GOT3 (cell line): ENCODE measurements at regions not wholly inside any gene's neighbourhood (a gene's known extent, or its start where the extent isn't known, plus 50 kb on each side); places are given as distances from the start of the nearest gene placed in this dataset.
"Not testable (repeated sequence)": the region's sequence is repeated elsewhere in the genome, so short reads cannot be mapped to it uniquely, and the experiment has no call there.

Source experiments
- DNase-seq: peaks from one replicate; lab custom pipeline; 2025; ENCODE audit warnings: mixed read lengths; lab: John Stamatoyannopoulos, UW

DNA sequence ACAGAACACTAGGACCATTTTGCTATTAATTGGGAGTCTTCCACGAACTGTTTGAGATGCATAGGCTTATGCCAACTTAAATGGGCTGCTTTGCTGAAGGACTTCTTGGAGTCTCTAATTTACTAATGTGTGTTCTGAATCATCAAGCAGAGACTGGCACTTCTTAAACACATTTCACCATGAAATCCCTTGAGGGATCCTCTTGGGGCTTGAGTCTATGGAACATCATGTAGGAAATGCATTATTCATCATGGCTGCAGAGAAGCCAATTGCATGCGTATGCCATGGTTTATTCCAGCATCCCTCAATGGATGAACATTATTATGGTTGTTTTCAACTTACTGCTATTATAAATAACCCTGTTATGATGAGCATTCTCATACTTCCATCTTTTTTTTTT, 73.4 kb downstream of the FGD2 start:
- no peak for DNase-seq

DNA sequence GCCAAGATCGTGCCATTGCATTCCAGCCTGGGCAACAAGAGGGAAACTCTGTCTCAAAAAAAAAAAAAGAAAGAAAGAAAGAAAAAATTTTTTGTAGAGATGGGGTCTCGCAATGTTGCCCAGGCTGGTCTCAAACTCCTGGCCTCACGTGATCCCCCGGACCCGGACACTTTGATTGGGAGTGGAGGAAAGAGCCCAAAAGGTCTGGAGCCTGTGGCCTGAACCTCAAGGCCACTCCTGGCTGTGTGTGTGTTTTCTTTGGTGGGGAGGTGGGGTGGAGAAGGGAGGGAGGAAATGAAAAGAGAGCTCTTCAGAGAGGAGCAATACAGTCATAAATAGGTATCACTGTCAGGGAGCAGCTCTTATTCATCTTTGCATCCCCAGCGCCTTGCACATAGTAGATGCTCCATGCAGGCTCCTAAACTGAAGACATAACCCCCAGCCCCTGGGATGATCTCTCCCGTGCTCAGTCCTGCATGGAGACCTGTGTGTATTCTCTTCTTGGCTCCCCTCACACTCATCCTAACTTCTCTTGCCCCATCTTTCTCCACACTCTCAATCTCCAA, 75.7 kb downstream of the FGD2 start:
- DNase-seq, result no peak

DNA sequence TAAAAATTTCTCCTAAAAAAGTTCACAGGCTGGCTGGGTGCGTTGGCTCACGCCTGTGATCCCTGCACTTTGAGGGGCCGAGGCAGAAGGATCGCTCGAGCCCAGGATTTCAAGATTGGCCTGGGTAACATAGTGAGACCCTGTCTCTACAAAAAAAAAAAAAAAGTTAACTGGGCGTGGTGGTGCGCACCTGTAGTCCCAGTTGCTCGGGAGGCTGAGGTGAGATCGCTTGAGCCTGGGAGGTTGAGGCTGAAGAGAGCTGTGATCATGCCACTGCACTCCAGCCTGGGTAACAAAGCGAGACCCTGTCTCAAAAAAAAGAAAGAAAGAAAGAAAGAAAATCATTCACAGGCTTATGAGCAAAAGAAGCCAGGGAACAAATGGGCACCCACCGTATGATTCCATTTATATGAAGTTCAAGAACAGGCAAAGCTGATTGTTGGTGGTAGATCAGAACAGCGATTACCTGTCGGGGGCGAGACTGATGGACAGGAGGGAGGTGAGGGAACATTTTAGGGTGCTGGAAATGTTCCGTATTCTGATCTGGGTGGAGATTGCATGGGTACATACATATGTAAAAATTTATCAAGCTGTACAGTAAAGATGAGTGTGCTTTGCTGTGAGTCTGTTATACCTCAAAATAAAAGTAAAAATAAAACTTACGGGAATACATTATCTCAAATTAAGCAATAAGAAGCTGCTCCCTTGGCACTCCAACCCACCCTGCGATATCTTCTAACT, 77.1 kb downstream of the FGD2 start:
- no peak for DNase-seq

DNA sequence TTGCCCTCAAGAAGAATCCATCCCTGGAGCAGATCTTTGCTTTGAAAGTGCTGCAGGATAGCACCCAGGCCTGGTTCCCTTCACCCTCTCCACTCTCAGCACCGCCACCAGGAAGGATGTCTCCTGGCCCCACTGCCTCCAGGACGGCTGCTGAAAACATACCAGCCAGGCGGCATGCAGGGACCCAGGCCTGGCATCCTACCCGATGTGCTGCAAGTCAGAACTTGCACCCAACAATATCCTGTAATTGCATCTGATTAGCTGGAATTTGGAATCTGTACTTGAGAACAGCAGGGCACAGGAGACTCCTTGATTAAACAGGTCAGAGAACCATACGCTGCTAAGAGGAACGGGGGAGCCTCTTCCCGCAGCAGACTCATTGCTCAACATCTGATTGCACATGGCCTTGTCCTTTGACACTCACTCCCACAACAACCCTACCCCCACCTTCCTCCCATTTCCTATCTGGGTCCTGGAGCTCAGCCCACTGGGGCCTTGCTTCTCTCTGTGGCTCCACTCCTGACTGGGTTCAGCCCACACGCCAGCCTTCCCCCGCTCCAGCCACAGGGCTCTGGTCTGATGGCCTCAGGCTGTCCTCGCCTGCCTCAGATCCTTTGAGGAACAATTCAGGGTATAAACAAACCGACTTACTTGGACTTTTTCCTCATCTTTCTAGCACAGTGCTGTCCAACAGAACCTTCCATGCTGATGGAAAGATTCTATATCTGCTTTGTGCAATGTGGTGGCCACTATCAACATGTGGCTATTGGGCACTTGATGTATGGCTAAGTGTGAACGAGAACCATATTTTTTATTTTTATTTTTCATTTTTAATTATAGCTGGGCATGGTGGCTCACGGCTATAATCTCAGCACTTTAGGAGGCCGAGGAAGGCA, 78.0 kb downstream of the FGD2 start:
- no peak for DNase-seq

DNA sequence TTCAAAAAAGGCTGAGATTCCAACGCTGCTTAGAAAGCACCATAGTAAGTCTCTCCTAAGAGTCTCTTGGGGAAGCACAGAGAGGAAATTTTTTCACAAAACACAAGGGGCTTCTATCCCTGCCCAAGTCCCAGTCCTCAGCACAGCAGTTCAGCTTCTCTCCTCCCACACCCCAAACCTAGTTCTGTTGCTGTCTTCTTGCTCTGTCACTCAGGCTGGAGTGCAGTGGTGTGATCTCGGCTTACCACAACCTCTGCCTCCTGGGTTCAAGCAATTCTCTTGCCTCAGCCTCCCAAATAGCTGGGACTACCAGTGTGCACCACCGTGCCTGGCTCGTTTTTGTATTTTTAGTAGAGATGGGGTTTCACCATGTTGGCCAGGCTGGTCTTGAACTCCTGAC, 79.2 kb downstream of the FGD2 start:
- not testable (repeated sequence) for DNase-seq

DNA sequence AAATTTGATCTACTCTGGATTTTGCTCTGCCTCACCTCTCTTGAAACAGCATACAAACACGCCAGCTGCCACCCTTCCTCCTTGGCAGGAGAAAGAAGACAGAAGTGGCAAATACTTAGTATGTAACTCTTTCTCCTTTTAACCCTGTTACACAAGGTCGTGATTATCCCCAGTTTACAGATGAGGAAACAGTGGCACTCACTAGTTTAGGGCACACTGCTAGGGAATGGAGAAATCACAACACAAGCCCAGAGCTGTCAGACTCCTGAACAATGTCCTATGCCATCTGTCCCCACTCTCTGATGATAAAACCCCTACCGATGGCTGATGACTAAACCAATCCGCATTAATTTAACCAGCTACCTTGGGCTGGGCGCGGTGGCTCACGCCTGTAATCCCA, 79.7 kb downstream of the FGD2 start:
- no peak for DNase-seq

DNA sequence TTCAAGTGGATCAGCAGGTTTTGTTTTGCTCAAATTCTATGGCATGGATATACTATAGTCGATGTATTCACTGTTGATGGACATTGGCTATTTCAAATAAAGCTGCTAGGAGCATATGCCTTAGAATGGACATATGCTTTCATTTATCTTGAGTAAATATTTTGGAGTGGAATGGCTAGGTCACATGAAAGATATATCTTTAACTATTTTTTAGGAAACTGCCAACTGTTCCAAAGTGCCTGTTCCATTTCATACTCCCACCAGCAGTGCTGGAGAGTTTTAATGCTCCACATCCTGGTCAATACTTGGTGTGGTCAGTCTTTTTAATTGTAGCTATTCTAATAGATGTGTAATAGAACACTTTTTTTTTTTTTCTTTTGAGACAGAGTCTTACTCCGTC, 81.1 kb upstream of the PIM1 start:
- no peak for DNase-seq

DNA sequence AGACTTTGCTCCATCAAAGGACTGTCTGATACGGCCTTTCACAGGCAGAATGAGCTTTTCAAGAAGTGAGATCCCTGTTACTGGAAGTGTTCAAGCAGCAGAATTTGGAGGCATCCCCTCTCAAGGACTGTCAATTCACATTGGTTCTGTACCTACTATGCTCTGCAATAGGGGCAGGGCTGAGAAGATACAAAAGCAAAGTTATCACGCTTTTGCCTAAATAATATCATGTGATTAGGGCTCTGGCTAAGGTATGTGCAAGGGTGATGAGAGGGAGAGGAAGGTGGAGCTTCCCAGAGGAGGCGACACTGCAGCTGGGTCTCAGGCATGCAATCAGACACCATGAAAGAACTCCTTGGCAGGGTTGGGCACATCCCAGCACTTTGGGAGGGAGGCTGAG, 80.2 kb upstream of the PIM1 start:
- no peak for DNase-seq

DNA sequence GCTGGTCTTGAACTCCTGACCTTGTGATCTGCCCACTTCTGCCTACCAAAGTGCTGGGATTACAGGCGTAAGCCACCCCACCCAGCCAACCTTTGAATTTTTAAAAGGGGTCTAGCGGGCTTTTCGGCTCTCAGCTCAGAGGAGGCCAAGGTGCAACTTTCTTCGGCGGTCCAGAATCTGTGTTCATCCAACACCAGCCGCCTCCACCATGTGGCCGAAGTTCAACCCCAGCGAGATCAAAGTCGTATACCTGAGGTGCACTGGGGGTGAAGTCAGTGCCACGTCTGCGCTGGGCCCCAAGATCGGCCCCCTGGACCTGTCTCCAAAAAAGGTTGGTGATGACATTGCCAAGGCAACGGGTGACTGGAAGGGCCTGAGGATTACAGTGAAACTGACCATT, 78.8 kb upstream of the PIM1 start:
- DNase-seq, result not testable (repeated sequence)

DNA sequence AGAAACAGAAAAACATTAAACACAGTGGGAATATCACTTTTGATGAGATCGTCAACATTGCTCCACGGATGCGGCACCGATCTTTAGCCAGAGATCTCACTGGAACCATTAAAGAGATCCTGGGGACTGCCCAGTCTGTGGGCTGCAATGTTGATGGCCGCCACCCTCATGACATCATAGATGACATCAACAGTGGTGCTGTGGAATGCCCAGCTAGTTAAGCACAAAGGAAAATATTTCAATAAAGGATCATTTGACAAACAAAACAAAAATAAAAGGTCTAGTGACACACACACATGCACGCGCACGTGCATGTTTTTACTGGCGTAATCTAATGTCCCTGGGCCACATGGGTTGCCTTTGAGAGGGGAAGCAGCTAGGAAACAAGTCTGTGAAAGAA, 78.4 kb upstream of the PIM1 start:
- not testable (repeated sequence) for DNase-seq

DNA sequence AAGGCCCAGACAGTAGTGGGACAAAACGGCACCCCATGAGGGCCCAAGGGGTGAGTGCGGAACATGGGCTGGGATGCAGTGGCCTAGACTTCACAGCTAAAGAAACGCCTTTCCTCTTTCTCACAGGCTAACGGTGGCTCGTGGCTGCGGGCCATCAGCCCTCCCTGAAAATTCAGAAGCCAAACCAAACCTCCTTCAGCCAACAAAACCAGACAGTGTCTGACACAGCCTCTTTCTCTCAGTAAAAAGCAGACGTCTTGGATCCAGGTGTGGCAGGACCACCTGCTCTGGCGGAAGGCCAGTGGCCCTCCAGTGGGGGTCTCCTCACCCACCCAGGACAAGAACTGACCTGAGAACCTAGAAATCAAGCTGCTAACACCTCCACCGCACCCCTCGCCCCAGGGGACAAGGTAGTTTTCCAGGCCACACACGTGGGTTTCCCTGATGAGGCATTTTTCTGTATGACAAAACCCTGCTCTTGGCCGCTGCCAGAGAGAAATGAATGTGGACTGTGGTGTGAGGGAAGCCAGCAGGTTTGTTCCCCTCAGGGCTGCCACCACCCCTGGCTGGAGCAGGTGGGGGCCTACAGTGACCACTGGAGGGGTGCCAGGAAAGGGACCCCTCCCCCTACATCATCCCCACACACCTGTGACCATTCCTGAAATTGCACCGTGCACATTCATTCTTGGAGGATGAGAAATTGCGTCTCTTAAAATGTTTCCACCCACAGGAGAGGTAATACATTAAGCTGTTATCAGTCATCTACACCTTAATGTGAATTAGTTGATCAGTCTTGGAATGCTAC, 76.8 kb upstream of the PIM1 start:
- no peak for DNase-seq

DNA sequence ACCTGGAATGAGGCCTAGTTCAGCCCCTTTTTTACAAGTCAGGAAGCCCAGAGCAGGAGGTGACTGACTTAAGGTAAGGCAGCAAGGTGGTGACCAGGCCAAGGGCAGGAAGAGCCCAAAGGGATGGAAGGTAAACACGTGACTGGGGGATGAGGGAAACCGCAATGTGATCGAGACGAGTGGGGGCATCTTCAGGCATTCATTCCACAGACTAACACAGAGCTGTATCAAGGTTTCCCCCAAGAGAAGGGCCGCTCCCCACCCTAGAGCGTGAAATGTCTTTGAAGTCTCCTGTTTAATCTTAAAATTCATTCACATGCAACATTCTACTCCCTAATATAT, 76.3 kb upstream of the PIM1 start:
- no peak for DNase-seq

DNA sequence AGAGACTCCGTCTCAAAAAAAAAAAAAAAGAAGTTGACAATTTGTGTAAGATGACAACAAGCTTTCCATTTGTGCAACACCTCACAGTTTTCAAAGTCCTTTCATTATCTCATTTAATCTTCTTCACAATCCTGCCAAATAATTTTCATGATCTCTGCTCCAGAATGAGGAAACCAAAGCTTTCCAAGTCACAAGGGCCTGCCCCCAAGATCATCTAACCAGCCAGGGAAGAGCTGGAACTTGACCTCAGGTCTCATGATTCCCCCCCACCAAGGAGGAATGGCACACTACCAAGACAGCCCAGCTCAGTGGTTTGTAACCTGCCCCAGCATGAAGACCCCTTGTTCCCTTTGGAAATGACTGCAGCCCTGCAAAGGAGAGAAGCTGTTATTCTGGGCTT, 74.0 kb upstream of the PIM1 start:
- no peak for DNase-seq

DNA sequence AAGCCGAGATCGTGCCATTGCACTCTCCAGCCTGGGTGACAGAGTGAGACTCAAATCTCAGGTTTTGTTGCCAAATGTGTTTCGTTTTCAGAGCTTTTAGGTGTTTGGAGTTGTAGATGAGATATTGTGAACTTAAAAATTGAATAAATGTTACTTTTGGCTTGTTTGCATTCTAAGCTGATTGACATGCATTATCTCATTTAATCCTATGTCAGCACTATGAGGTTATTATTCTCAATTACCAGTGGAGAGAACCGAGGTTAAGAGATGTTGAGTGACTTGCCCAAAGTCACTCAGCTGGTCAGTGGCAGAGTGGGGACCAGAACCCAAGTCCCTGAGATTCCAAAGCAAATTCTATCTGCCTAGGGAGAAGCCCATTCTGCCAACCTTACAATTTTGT, 72.6 kb upstream of the PIM1 start:
- no peak for DNase-seq

DNA sequence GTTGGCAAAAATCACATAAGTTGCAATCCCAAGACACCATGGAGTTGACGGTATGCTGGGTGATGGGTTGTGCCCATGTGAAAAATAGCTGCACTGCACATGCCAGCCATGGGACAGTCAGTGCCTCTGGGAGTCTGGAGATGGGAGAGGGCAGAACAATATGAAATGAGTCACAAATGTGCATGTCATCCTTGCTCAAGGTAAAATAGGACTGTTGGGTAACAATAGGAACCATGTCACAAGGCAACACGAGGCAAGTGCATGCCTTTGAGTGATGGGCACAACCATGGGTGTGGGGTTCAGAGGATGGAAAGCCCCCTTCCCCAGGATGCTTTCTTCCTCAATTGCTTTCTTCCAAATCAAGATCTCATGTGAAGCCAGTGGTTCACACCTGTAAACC, 70.5 kb upstream of the PIM1 start:
- no peak for DNase-seq

DNA sequence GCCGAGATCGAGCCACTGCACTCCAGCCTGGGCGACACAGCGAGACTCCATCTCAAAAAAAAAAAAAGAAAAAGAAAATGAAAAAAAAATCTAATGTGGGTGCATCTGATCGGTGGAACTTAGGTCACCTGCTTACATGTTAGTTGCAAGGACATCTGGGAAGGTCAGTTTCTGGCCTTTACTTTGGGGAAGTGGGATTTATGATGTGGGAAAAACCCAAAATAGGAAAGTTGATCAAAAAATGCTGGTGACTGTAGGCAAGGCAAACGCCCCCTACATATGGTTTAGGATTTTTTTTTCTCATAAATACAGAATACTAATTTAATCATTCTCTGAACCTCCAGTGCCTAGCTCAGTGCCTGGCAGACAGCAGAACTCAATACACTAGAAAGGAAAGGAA, 69.2 kb upstream of the PIM1 start:
- DNase-seq, result no peak

DNA sequence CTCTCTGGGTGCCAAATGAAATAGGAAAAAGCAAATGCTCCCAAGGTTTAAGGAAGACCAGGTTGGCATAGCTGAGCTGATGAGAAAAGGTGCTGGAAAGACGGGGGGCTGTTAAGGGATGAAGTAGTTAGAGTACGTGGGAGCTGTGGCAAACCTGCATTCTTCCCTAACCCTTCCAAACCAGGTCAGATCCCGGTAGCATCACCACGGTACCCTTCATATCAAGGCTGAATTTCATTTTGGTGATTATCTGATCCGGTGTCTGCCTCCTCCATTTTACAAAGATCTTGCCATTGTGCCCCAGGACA, 68.0 kb upstream of the PIM1 start:
- no peak for DNase-seq

DNA sequence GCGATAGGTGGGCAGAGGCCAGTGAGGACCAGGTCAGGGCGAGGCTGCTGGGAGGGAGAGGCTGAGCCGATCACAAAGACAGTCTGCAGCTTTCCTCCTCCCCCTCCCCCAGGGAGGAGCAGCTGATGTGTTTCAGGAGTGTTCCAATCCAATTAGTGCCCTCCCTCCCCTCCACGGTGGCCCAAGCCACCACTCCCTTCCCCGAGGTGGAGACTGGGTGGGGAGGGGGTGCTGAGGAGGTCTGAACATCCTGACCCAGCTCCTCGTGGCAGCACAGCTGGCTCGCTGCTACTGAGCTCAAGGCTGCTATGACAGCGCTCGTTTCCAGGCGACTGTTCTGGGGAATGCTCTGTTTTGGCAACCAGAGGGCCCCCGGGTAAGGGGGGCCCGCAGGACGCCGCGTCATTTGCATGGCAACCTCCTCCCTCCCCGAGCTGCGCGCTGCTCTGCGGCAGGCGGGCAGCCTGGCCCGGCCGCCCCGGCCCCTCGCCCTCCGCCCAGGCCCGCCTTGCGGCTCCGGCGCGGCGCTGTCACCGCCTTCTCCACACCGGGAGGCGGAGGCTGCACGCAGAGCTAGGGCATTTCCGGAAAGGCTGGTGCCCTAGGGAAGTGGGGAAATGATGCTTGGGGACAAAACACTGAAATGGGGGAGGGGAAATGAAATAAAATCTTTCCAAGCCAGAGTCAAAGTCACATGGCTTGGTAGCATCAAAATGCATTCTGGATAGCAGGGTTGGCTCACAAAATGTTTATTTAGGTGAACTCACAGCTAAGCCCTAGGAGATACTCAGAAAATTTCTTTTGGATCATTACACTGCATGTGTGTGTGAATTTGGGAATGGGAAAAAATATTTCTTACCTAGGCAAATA, 67.4 kb upstream of the PIM1 start:
- peak; percentile 65 for DNase-seq

DNA sequence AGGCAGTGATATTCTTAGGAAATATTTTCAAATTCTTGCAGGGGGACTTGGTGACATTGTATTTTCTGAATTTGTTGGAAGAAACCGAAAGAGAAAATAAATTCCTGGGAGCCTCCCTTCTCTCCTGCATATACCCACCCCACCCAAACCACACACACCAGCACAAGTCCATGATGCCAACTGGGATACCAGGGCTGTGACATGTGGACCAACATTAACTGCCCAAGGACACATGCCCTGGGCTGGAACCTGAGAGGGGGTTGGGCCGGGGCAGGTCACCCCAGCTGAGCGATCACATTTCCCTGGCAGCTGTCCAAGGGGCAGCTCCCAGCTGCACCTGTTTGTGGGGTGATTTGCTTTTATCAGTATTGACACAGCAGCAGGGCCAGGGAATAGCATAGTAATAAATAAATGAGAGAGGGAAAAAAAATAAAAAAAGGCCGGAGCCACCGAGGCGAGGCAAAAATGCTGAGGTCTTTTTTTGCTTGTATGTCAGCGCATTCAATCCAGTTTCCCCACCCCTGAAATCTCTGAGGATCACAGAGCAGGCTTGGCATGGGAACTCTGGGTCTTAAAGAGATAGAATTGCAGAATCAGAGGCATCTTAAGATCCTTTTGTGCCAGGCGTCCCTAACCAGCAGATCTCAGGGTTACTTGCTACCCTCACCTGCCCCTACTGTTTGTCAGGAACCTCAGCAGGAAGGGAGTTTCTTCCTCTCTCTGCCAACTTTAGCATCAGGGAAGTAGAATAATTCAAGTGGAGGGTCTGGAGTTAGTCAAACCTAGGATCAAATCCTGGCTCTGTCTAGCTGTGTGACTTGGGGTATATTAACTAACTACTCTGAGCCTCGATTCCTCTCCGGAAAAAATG, 66.5 kb upstream of the PIM1 start:
- no peak for DNase-seq

DNA sequence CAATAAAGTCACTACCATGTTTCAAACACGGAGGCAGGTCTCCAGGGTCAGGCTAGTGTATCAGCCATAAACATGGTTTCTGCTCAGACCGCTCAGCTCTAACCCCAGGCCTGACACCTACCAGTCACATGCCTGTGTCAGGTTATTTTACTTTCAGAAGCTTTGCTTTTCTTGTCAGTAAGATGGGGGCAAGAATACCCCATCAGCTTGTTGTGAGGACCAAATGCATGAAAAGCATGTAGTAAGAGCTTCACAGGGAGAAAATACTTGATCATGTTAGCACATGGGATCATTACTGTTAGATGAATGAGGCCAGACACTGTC, 65.2 kb upstream of the PIM1 start:
- DNase-seq, result no peak
